Right lobe of liver (tissue), 6 donors: ENCODE measurements at regions not wholly inside any gene's neighbourhood (a gene's known extent, or its start where the extent isn't known, plus 50 kb on each side); places are given as distances from the start of the nearest gene placed in this dataset.

ENCODE experiments used
- ATAC-seq, 4 donors: fragments of 200-7000 bp; cut with Tn5 transposase; one replicate each; pipeline ENCODE4 v1.9.1; 2020; ENCODE audit warnings: mild to moderate bottlenecking in 4 of 4, moderate library complexity in 4 of 4
- DNase-seq, 3 donors: peaks; one replicate each; pipeline ENCODE4 v3.0.0-alpha.2; 2020
- H3K27ac ChIP-seq, 3 donors: fragments of 200-600 bp; one replicate each; pipeline ENCODE4 v1.8.0; 2022
- H3K27me3 ChIP-seq, 2 donors: fragments of 200-600 bp; one replicate each; pipeline ENCODE4 v1.8.0; 2022
- H3K36me3 ChIP-seq, 4 donors: fragments of 200-600 bp; sonication (generic) in 1 of 4; one replicate each; pipeline versions ENCODE4 v1.5.1 to v1.8.0; 2017 to 2022; ENCODE audit warnings: control low read depth in 1 of 4
- H3K4me1 ChIP-seq, 4 donors: fragments of 200-600 bp; sonication (generic) in 1 of 4; one replicate each; pipeline versions ENCODE4 v1.5.1 to v1.8.0; 2017 to 2022; ENCODE audit warnings: control low read depth in 1 of 4
- H3K4me3 ChIP-seq, 3 donors: fragments of 200-600 bp; one replicate each; pipeline ENCODE4 v1.8.0; 2022
- H3K9me3 ChIP-seq, 4 donors: fragments of 200-600 bp; sonication (generic) in 1 of 4; one replicate each; pipeline versions ENCODE4 v1.5.1 to v1.8.0; 2017 to 2022; ENCODE audit warnings: control low read depth in 1 of 4
- POLR2A ChIP-seq: fragments of 450-650 bp; IDR thresholded peaks from one replicate; pipeline ENCODE4 v1.6.1; 2017; ENCODE audit warnings: antibody characterized with exemption, mild to moderate bottlenecking
- WGBS: methylation state at CpG from one replicate; pipeline ENCODE4 v1.1.6; 2018; ENCODE audit warnings: low coverage, low lambda C conversion rate; ENCODE audit not compliant: insufficient coverage; ENCODE audit errors: missing lambda C conversion rate; 5-methylcytosine and 5-hydroxymethylcytosine counted together
- intact Hi-C, 2 donors: fragments of 100-400 bp; cut with DNase I; formaldehyde crosslinking; loops; one replicate each; pipeline versions ENCODE4 v1.11.2 to v1.14.1; 2022
- TF ChIP-seq, protein P1 (sequence below), 4 donors: fragments of 200-600 bp in 3 of 4; fragments of 450-650 bp in 1 of 4; IDR thresholded peaks; one replicate each; pipeline versions ENCODE4 v1.5.1 to v1.8.0; 2016 to 2022; ENCODE audit warnings: antibody characterized with exemption in 4 of 4, mild to moderate bottlenecking in 2 of 4
- donor health status: DM: no; HTN: yes; CAD: no.
- donor health status: DM: no; HTN: no; CAD: no.
- donor health status: DM: no; HTN: no; CAD: no.
- donor health status: DM: no; HTN: yes; CAD: no.
- donor health status: DM: no; HTN: yes; CAD: no.

DNA sequence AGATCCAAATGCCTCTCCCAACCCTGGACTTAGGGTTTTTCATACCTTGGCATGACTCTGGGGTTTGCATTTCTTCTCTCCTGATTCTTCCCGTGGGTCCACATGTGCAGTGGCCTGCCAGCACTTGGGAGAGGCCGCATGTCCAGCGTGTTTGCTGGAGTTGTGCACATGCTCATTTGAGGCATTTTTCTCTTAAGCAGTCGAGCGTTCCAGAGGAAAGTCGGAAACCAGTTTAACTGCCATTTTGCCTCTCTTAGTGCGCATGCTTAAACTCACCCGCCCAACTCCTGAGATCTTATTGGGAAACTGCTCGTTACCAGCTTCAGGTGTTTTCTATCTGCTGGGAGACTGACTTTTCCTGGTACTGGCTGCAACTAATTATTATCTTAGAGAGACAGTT lies 888.4 kb upstream of the PHF14 start:
- Histone ChIP-seq H3K4me3 (no peak overlapping the region), H3K27ac (no peak overlapping the region), H3K36me3 (no peaks in the 10 kb centered on the region), H3K4me1 (no peaks in the 10 kb centered on the region), H3K27me3 (no peaks in the 10 kb centered on the region), H3K9me3 (no peaks in the 10 kb centered on the region)
- ATAC-seq (no peak), DNase-seq (no peak)
- no peak for TF ChIP-seq POLR2A
- TF ChIP-seq, protein P1, sequence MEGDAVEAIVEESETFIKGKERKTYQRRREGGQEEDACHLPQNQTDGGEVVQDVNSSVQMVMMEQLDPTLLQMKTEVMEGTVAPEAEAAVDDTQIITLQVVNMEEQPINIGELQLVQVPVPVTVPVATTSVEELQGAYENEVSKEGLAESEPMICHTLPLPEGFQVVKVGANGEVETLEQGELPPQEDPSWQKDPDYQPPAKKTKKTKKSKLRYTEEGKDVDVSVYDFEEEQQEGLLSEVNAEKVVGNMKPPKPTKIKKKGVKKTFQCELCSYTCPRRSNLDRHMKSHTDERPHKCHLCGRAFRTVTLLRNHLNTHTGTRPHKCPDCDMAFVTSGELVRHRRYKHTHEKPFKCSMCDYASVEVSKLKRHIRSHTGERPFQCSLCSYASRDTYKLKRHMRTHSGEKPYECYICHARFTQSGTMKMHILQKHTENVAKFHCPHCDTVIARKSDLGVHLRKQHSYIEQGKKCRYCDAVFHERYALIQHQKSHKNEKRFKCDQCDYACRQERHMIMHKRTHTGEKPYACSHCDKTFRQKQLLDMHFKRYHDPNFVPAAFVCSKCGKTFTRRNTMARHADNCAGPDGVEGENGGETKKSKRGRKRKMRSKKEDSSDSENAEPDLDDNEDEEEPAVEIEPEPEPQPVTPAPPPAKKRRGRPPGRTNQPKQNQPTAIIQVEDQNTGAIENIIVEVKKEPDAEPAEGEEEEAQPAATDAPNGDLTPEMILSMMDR (IDR thresholded peaks at IDR 0.05) = no peak
- intact Hi-C loops = no loop called here
- WGBS = 60% methylated on average over 4 of the region's 9 CpGs

DNA sequence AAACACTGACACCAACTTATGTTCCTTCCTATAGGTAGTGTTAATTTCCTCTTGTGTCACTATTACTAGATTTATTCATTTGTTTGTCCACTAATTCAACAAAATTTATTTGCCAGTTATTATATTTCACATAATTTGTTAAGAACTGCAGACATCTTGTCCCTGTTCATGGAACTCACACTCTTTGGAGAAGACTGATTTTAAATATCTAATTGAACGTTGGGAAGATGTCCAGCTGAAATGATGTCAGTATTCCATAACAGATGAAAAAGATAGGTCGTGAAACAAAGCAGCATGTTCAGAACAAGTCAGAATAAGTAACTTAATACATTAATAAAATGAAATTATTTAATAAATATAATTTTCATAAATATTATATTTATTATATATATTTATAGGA lies 873.1 kb upstream of the PHF14 start:
- Histone ChIP-seq H3K27ac (no peak overlapping the region), H3K4me3 (no peak overlapping the region), H3K36me3 (no peaks in the 10 kb centered on the region), H3K4me1 (no peaks in the 10 kb centered on the region), H3K27me3 (no peaks in the 10 kb centered on the region), H3K9me3 (no peaks in the 10 kb centered on the region)
- no peak for ATAC-seq
- WGBS = 37% methylated on average over 2 of the region's 2 CpGs
- intact Hi-C loops = no loop called here
- no peak for DNase-seq
- TF ChIP-seq, protein P1 (IDR thresholded peaks at IDR 0.05) = no peak
- no peak for TF ChIP-seq POLR2A

DNA sequence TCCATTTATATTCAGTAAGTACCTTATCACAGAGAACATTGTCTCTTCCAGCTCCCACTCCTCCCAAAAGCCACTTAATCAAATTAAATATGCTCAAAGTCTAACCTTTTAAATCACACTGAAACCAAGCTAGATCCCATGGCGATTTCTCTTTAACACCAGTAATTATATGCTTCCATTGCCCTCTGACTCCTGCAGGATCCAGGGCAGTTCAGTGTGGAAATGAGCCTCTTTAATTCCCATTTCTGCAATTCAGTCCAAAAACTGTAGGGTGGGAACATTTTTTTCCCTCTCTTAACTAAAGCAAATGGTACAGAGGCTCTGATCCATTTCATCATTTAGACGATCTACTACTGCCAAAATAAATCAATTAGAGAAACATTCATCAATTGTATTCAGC lies 872.3 kb upstream of the PHF14 start:
- Histone ChIP-seq H3K27ac (no peak overlapping the region), H3K36me3 (no peaks in the 10 kb centered on the region), H3K4me3 (no peak overlapping the region), H3K4me1 (peaks cover 0 to 2% (median 0%) of the 10 kb centered on the region in 4 donors), H3K27me3 (no peaks in the 10 kb centered on the region), H3K9me3 (no peaks in the 10 kb centered on the region)
- TF ChIP-seq, protein P1 (IDR thresholded peaks at IDR 0.05) = no peak
- no peak for ATAC-seq
- intact Hi-C loops = no loop called here
- DNase-seq = no peak
- 72% methylated on average over 2 of the region's 2 CpGs for WGBS

DNA sequence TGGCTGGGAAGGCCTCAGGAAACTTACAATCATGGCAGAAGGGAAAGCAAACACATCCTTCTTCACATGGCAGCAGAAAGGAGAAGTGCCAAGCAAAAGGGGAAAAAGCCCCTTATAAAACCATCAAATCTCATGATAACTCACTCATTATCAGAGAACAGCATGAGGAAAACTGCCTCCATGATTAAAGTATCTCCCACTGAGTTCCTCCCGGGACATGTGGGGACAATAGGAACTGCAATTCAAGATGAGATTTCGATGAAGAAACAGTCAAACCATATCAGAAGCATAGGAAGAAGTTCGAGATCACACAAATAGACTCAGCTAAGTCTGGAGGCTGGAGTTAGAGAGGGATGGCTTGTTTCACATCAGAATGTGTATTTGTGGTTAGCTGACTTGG lies 869.4 kb upstream of the PHF14 start:
- no peak for ATAC-seq
- WGBS = 67% methylated on average over 3 of the region's 3 CpGs
- no peaks in the 10 kb centered on the region for H3K36me3 ChIP-seq

More for the DNA sequence above, 869.4 kb upstream of the PHF14 start:
- TF ChIP-seq, protein P1 (IDR thresholded peaks at IDR 0.05) = no peak
- TF ChIP-seq POLR2A = no peak
- no peaks in the 10 kb centered on the region for H3K27me3 ChIP-seq
- H3K4me1 ChIP-seq = peaks cover 0 to 9% (median 0%) of the 10 kb centered on the region in 4 donors
- intact Hi-C loops = no loop called here
- no peak for DNase-seq
- no peak overlapping the region for H3K4me3 ChIP-seq
- H3K27ac ChIP-seq = no peak overlapping the region
- H3K9me3 ChIP-seq = no peaks in the 10 kb centered on the region
